CD4-positive, alpha-beta T cell treated with Interleukin-15 for 1 hour (primary cell): ENCODE measurements at regions not wholly inside any gene's neighbourhood (a gene's known extent, or its start where the extent isn't known, plus 50 kb on each side); places are given as distances from the start of the nearest gene placed in this dataset.

Experiments
- DNase-seq: peaks from one replicate; pipeline ENCODE4 v3.0.0-alpha.2; 2020

DNA sequence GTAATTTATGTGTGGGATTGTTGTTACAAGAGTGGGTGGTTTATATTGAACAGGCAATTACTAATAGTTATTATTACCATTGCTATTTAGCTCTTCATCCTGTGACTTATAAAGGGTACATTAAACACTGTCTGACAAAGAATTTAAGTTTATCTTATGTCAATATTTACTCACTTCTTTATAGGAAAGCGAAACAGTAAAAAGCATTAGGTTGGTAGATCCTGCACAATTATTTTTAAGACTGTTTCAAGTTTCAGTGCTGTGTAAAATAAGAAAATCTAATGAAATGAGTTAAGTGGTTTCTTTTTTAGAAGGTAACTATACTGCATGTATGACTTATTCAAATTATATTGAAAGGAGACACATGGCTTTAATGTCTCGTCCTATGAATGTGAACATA lies 135.8 kb upstream of the MAP3K7 start:
- DNase-seq, result no peak

DNA sequence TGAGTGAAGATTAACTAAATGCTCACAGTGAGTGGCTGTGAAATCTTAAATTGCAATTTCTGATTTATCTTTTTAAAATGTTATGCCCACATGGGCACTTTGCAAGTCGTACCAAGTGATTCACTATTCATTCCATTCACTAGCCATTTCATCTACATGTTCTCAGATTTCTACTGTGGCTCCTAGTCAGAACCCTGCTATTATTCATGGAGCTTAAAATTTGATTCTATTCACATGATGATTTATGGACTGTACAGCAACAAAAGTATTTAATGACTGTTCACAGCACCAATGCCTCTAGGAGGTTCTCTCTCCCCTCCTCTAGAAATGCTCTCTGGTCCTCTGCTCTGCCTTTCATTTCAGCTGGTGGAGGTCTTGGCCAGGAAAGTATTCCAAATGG lies 133.5 kb upstream of the MAP3K7 start:
- DNase-seq, result no peak

DNA sequence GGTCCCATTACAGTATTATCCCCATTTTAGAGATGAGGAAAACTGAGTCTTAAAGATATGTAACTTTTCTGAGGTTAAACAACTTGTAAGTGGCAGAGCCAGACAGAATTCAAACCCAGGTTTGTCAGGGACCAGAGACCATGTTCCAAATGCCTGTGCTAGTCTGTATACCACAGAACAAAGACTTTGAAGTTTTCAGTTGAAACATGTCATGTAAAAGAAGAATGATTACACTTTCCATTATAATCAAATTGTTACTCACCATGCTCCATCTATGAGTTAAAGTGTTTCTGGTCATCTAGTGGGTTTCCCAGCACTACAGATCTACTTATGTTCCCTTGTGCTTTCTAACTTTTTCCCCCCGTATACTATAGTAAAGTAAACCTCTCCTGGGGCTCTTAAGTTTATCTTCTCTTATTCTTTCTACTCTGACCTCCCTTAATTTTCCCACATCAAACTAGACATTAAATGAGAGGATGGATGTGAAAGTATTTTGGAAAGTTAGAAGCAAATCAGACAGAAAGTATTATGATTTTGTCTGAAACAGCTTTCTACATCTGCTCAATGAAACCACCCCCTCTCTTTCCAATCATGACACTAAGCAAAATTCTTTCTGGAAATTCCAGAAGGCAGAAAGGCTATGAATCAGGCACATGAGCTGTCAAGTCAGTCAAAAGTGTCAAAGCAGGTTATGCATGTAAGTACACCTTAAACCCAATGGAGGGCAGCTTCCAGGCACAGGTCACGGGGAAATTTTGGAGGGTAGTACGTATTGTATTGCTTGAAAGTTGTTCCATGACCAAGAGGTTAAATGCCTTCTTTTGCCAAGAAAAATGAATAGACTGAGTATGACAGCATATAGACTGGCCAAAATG lies 132.7 kb upstream of the MAP3K7 start:
- no peak for DNase-seq

DNA sequence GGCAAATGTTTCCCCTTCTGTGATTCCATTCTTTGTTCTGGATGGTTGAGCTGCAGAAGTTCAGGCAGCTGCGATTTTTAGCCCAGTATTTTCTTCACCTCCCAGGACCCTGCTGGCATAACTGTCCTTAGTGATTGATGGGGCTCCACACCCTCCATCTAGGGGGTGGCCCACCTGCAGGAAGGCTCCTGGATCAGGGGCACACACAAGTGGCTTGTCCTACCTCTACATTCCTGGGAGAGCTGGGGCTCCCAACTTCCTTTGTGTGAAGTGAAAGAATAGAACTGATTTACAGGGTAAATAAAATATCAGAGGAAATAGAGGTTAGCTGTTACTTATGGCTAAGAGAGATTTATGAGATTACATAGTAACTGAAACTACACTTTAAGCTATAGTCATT lies 129.5 kb upstream of the MAP3K7 start:
- DNase-seq, result no peak

GRCh38 chr6:90715093-90715655 lies 128.3 kb upstream of the MAP3K7 start:
- DNase-seq, result no peak

- no peak for DNase-seq
Observed at GRCh38 chr6:90714319-90714718, 127.4 kb upstream of the MAP3K7 start.

DNA sequence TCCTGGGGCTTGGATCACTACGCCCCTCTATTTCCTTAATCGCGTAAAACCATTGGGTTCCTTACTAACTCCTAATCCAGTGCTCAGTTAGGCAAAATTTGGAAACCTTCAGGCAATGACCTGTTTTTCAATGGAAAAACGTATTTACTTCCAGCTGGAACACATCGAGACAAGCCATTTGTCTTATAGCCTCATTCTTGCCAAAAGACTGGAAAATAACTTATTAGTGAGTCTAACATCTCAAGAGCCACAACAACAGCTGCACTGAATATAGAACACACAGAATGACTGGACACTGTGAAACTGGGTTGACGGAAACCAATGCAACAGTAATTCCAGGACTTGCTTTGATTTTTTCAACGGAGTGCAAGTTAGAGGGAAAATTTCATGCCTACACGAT lies 125.2 kb upstream of the MAP3K7 start:
- DNase-seq, result no peak

DNA sequence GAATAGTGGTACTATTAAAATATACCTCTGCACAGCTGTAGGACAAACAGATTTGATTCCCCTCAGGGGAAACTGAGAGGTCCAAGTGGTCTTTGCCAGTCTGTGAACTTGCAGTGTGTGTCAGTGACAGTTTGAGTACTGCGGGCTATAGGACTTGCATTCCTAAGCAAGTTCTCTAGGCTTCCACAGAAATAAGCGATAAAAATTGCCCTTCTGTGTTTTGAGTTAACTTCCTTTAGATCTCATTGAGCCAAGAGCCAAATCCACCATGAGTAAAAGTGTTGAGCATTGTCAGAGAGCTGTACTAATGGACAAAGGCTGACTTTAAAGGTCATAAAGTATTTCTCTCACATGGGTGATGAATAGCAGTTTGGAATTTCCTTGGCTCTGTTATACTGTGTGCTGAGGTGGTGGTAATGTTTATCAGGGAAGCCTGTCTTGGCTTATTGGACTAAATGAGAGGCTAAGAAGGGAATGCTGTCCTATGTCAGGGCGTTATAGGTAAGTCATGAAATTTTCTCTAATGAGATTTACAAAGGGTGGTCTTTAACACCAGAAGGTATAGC lies 122.6 kb upstream of the MAP3K7 start:
- DNase-seq, result no peak

DNA sequence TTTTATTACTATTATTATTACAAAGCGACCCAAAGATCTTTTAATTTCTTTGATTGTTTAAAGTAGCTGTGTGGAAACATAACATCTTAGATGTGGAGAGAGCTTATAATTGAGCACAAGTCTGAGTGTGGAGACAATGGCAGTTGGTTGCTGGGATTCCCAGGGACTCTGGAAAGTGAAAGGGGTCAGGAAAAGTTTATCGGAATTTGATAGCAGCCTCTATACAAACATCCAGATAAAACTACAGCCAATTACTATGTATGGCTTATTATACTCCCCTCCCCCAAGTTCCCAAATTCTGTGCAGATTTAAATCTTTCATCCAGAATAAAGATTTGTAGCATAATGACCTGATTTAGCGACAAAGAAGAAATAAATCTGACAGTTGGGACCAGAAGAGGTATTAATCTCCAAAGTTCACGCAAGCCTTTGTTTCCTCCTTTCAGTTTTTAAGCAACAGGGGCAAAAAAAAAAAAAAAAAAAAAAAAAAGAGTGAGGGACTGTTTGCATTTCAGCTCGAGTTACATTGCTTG lies 121.4 kb upstream of the MAP3K7 start:
- DNase-seq, result no peak

- DNase-seq, result no peak
Observed at GRCh38 chr6:90707246-90707645, 120.4 kb upstream of the MAP3K7 start.

- DNase-seq, result no peak
Observed at GRCh38 chr6:90703336-90703735, 116.5 kb upstream of the MAP3K7 start.

- no peak for DNase-seq
Observed at GRCh38 chr6:90701926-90702325, 115.1 kb upstream of the MAP3K7 start.

- no peak for DNase-seq
Observed at GRCh38 chr6:90701146-90701781, 114.4 kb upstream of the MAP3K7 start.

- DNase-seq, result no peak
Observed at GRCh38 chr6:90695316-90695715, 108.4 kb upstream of the MAP3K7 start.

GRCh38 chr6:90694802-90695201 lies 107.9 kb upstream of the MAP3K7 start:
- DNase-seq, result no peak

DNA sequence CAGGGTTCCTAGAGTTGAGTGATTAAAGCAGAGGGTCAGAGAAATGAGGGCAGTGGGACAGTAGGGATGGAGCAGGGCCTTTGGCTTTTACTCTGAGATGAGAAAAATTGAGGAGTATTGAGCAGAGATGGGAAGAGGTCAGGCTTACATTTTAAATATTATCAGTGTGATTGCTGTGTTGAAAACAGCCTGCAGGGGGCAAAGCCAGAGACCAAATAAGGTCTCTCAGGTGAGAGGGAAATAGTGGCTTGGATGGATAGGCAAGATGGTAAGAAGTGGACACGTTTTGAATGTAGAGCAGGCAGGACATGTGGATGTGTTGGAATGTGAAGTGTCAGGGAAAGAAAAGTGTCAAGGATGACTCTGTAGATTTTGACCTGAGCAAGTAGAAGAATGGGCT lies 105.0 kb upstream of the MAP3K7 start:
- DNase-seq, result no peak

DNA sequence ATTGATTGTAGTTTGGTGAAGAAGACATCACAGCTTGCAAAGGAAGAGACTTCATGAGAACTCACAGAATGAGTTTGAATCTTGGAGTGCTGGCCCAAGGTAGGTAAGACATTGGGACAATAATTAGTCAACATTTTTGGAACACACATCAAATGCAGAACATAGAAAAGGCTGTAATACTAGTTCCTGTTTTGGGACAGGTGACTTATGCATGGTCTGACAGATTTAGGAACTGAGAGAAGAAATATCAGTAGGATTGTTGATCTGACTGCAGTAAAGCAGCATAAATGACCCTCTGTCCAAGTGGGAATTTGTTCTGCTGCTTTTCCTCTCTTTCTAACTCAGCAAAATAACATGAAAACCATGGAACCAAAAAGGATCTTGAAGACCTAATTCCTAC lies 102.3 kb upstream of the MAP3K7 start:
- DNase-seq, result no peak

DNA sequence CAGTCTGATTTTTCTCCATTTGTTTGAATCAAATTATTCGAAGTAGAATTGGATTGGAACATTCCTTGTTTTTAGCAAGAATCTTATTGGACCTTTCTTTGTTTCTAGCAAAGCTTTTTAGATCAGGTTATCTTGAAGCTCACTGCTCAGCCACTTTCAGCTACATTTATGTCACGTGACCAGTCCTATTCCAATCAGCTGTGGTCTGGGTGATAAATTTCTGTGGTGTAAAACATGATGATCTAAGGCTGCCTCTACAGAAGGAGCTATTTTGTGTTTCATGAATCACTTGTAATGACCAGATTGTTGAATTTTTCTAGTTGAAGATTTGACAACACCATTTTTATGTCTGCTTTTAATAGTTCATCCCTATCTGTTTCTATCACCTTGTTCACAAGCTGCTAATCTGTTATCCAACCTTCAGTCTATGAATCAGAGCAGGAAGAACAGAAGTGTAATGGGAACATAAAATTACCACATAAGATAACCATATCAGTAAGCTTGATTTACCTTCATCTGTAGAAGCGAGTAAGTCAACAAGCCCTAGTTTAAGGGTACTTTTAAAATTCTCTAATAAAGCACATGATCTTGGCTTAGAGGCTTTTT lies 101.0 kb upstream of the MAP3K7 start:
- DNase-seq, result no peak

- DNase-seq, result no peak
Observed at GRCh38 chr6:90681863-90682262, 95.0 kb upstream of the MAP3K7 start.

DNA sequence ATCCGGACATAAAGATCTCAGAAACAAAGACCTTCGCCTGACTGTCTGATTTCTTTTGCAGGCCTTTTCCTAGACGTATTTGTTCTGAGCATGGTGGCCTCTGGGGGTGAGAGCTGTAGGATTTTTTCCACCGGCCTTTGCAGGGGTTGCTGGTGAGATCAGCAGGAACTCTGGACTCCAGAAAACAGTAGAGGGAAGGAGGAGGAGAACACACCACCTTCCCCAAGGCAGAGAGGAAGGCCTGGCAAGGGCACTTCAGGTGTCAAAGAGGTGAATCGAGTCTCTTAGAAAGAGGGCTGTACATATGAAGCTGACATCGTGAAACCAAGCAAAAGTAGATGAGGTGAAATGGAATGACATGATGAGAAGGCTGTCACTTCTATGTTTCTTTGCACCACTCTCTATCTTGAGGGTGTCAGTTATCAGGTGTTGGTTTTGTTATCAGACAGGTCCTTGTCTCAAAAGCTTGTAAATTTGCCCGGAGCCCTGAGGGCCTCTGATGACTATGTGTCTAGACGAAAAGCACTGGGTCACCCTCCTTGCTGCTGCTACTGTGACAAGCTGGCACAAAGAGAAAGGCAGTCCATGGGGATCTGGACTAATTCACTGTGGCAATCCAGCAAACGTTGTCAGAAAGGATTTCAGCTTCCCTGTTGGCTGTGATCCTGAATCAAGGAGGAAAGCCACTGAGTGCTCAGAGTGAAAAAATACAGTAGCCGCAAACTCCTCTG lies 91.3 kb upstream of the MAP3K7 start:
- no peak for DNase-seq

DNA sequence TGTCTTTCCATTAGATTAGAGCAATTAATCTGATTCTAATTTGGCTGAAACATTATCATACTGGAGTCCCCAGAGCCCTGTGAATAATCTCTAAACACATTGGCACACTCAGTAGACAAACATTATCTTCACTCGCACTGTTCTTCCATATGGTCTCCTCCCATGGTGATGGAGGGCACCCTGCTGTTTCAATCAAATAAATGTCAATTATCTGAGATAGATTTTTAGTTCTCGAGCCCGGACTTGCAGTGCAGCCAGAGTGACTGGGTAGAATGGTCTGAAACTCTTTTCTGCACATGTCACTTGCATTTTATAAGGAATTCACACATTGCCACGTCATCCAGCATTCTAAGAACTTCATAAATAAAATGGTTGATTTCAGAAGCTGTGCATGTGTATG lies 90.6 kb upstream of the MAP3K7 start:
- DNase-seq, result no peak

DNA sequence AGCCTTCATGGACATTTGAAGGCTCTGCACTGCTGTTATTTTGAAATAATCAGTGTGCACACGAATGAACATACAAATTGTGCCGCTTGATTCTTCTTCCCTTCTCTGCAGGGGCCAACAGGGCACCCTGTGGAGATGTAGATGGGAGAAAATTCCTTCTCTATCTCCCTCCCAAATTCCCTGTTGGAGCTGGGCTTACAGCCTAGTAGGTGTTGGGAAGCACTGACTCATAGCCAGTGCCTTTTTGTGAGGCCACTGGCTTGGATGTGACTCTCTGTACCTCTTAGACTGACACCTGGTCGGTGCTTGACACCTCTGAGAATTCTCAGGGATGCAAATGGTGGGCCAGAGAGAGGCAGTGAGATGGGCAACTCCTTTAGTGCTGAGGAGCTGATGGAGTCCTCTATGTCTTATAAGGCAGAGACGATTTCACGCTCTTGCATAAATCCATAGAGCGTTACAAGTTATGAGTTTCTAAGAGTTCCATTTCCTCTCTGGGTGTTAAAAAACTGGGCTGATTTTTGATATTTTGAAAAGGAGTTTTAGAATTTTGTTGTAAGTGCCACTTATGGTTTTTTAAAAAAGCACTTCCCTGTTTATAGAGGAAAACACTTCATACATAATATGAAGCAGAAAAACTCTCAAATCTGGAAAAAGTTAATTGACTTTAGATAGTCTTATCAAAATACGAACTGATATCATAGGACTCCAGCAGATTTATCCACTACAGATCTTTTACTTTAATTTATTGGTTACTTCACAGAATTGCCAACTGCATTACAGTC lies 89.8 kb upstream of the MAP3K7 start:
- DNase-seq, result no peak
